SK-N-SH treated with all-trans-retinoic acid at 6 μM for 48 hours (cell line): ENCODE measurements at regions not wholly inside any gene's neighbourhood (a gene's known extent, or its start where the extent isn't known, plus 50 kb on each side); places are given as distances from the start of the nearest gene placed in this dataset.

ENCODE experiments used
- ATAC-seq: fragments of 200-7000 bp; cut with Tn5 transposase; 3 replicates; pipeline ENCODE4 v1.9.1; 2020; ENCODE audit warnings: mild to moderate bottlenecking, moderate library complexity
- ARNTL ChIP-seq: fragments of 450-650 bp; formaldehyde crosslinking; IDR thresholded peaks from 2 replicates; pipeline ENCODE4 v1.5.0; 2020; ENCODE audit warnings: low read depth, mild to moderate bottlenecking, moderate library complexity, borderline replicate concordance
- BACH2 ChIP-seq: fragments of 250-450 bp; sonication (Bioruptor Pico); IDR thresholded peaks from 2 replicates; pipeline ENCODE4 v1.9.0; 2021; ENCODE audit warnings: mild to moderate bottlenecking, borderline replicate concordance
- CREB5 ChIP-seq: fragments of 250-450 bp; sonication (Bioruptor Pico); IDR thresholded peaks from 2 replicates; pipeline ENCODE4 v1.5.1; 2020; ENCODE audit warnings: low read depth, mild to moderate bottlenecking, moderate library complexity
- CSDC2 ChIP-seq: fragments of 250-450 bp; sonication (Bioruptor Pico); IDR thresholded peaks from 2 replicates; pipeline ENCODE4 v1.5.0; 2020; ENCODE audit warnings: mild to moderate bottlenecking, moderate library complexity
- CSRNP3 ChIP-seq: fragments of 250-450 bp; sonication (Bioruptor Pico); IDR thresholded peaks from 2 replicates; pipeline ENCODE4 v1.5.1; 2021; ENCODE audit warnings: mild to moderate bottlenecking, moderate library complexity
- ESRRG ChIP-seq: fragments of 250-450 bp; sonication (Bioruptor Pico); IDR thresholded peaks from 2 replicates; pipeline ENCODE4 v1.6.1; 2021; ENCODE audit warnings: mild to moderate bottlenecking
- GLIS3 ChIP-seq: fragments of 250-450 bp; sonication (Bioruptor Pico); IDR thresholded peaks from 2 replicates; pipeline ENCODE4 v1.5.0; 2020; ENCODE audit warnings: mild to moderate bottlenecking, moderate library complexity
- ISL1 ChIP-seq: fragments of 250-450 bp; sonication (Bioruptor Pico); IDR thresholded peaks from 2 replicates; pipeline ENCODE4 v2.1.2; 2022; ENCODE audit warnings: mild to moderate bottlenecking, moderate library complexity
- OSR1 ChIP-seq: fragments of 250-450 bp; sonication (Bioruptor Pico); IDR thresholded peaks from 2 replicates; pipeline ENCODE4 v1.8.0; 2022; ENCODE audit warnings: moderate library complexity, mild to moderate bottlenecking, inconsistent platforms
- PATZ1 ChIP-seq: fragments of 250-450 bp; sonication (Bioruptor Pico); IDR thresholded peaks from 2 replicates; pipeline ENCODE4 v1.8.0; 2020; ENCODE audit warnings: mild to moderate bottlenecking, moderate library complexity, borderline replicate concordance
- POU6F1 ChIP-seq: fragments of 250-450 bp; sonication (Bioruptor Pico); IDR thresholded peaks from 2 replicates; pipeline ENCODE4 v1.8.0; 2021; ENCODE audit warnings: low read depth, mild to moderate bottlenecking, moderate library complexity, borderline replicate concordance
- PPARA ChIP-seq: fragments of 250-450 bp; sonication (Bioruptor Pico); IDR thresholded peaks from 2 replicates; pipeline ENCODE4 v1.5.0; 2020; ENCODE audit warnings: mild to moderate bottlenecking, borderline replicate concordance
- RARB ChIP-seq: fragments of 250-450 bp; sonication (Bioruptor Pico); IDR thresholded peaks from 2 replicates; pipeline ENCODE4 v1.8.0; 2021; ENCODE audit warnings: mild to moderate bottlenecking, moderate library complexity
- TOX ChIP-seq: fragments of 250-450 bp; sonication (Bioruptor Pico); IDR thresholded peaks from 2 replicates; pipeline ENCODE4 v1.8.0; 2021; ENCODE audit warnings: mild to moderate bottlenecking, moderate library complexity, borderline replicate concordance
- TSHZ2 ChIP-seq: fragments of 250-450 bp; sonication (Bioruptor Pico); IDR thresholded peaks from 2 replicates; pipeline ENCODE4 v1.5.0; 2020; ENCODE audit warnings: mild to moderate bottlenecking, moderate library complexity
- ZC3H10 ChIP-seq: fragments of 250-450 bp; sonication (Bioruptor Pico); IDR thresholded peaks from 2 replicates; pipeline ENCODE4 v1.5.1; 2021; ENCODE audit warnings: mild to moderate bottlenecking, moderate library complexity
- ZNF565 ChIP-seq: fragments of 450-650 bp; formaldehyde crosslinking; conservative IDR thresholded peaks from 2 replicates; pipeline ENCODE4 v1.5.0; 2020; ENCODE audit warnings: low read depth, mild to moderate bottlenecking, moderate library complexity
- ZNF70 ChIP-seq: fragments of 450-650 bp; formaldehyde crosslinking; IDR thresholded peaks from 2 replicates; pipeline ENCODE4 v1.5.0; 2020; ENCODE audit warnings: mild to moderate bottlenecking, moderate library complexity
- ZNF8 ChIP-seq: fragments of 450-650 bp; formaldehyde crosslinking; IDR thresholded peaks from 2 replicates; pipeline ENCODE4 v1.5.0; 2020; ENCODE audit warnings: mild to moderate bottlenecking, moderate library complexity

- TF ChIP-seq PATZ1 (CRISPR knock-in tag) (no peak), ZC3H10 (CRISPR knock-in tag) (no peak), RARB (CRISPR knock-in tag) (no peak), GLIS3 (CRISPR knock-in tag) (no peak)
Observed at GRCh38 chr12:91404441-91404840, 221.8 kb upstream of the DCN start (continued).

- ATAC-seq = no peak
- TF ChIP-seq CSDC2 (CRISPR knock-in tag) (no peak), GLIS3 (CRISPR knock-in tag) (no peak), ZNF565 (CRISPR knock-in tag) (no peak)
Observed at GRCh38 chr12:91401190-91401589, 218.6 kb upstream of the DCN start.

GRCh38 chr12:91400271-91400670 is 217.7 kb upstream of the DCN start:
- no peak for ATAC-seq

GRCh38 chr12:91397866-91398532 is 215.4 kb upstream of the DCN start:
- no peak for ATAC-seq
- TF ChIP-seq POU6F1 (CRISPR knock-in tag) = no peak
- TF ChIP-seq CREB5 = no peak

More at GRCh38 chr12:91400271-91400670, 217.7 kb upstream of the DCN start:
- TF ChIP-seq ZNF565 (CRISPR knock-in tag) = no peak
- no peak for TF ChIP-seq ARNTL (CRISPR knock-in tag)
- TF ChIP-seq ZNF8 (CRISPR knock-in tag) = no peak
- no peak for TF ChIP-seq TSHZ2 (CRISPR knock-in tag)
- TF ChIP-seq ESRRG = no peak
- TF ChIP-seq ISL1 (CRISPR knock-in tag) = no peak
- TF ChIP-seq ZC3H10 (CRISPR knock-in tag) = no peak
- no peak for TF ChIP-seq CREB5
- TF ChIP-seq OSR1 (CRISPR knock-in tag) = no peak
- no peak for TF ChIP-seq TOX (CRISPR knock-in tag)
- TF ChIP-seq ZNF70 = no peak
- no peak for TF ChIP-seq PPARA (CRISPR knock-in tag)

- ATAC-seq = no peak
- no peak for TF ChIP-seq ZNF8 (CRISPR knock-in tag)
- no peak for TF ChIP-seq ISL1 (CRISPR knock-in tag)
- no peak for TF ChIP-seq CSDC2 (CRISPR knock-in tag)
- TF ChIP-seq ZNF565 (CRISPR knock-in tag) = no peak
- TF ChIP-seq GLIS3 (CRISPR knock-in tag) = no peak
- TF ChIP-seq POU6F1 (CRISPR knock-in tag) = no peak
- no peak for TF ChIP-seq BACH2
- TF ChIP-seq CSRNP3 (CRISPR knock-in tag) = no peak
- no peak for TF ChIP-seq CREB5
Observed at GRCh38 chr12:91396293-91396692, 213.7 kb upstream of the DCN start.
